ENCODE measurements at regions not wholly inside any gene's neighbourhood (a gene's known extent, or its start where the extent isn't known, plus 50 kb on each side); places are given as distances from the start of the nearest gene placed in this dataset.

DNA sequence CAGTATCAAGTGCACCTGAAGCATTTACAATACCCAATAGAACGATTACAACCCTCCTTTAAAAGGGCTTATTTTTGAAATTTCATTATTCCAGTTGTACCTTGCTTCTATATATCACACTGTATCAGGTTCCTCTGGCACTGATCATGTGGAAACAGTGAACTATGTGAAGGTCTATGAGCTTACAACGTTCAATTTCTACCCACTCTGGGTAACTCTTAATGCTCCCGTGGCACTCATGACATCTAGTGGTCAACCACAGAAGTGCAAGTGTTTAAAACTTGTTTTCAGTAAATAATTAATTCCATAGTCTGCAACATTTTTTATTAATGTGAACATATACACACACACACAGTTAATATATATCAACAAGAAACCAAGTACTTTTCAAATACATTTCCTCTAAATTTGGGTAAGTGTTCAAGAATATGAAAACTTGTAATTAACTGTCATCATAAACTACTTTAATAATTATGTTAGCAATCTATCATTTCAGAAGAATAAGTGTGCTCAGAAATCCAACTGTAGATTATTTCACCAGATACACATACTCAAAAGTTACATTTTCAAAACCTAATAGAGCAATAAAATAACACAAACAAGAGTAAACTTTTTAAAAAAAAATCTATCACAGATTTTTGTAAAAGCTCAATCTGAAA is 61.0 kb downstream of the MPP7 start:
- TF ChIP-seq, protein P1, sequence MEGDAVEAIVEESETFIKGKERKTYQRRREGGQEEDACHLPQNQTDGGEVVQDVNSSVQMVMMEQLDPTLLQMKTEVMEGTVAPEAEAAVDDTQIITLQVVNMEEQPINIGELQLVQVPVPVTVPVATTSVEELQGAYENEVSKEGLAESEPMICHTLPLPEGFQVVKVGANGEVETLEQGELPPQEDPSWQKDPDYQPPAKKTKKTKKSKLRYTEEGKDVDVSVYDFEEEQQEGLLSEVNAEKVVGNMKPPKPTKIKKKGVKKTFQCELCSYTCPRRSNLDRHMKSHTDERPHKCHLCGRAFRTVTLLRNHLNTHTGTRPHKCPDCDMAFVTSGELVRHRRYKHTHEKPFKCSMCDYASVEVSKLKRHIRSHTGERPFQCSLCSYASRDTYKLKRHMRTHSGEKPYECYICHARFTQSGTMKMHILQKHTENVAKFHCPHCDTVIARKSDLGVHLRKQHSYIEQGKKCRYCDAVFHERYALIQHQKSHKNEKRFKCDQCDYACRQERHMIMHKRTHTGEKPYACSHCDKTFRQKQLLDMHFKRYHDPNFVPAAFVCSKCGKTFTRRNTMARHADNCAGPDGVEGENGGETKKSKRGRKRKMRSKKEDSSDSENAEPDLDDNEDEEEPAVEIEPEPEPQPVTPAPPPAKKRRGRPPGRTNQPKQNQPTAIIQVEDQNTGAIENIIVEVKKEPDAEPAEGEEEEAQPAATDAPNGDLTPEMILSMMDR (IDR thresholded peaks at IDR 0.05; ENCODE audit: low read depth, low read length, poor library complexity, severe bottlenecking): peak; percentile 88
- no peak for TF ChIP-seq EZH2phosphoT487 (IDR thresholded peaks at IDR 0.05; ENCODE audit: borderline replicate concordance, low read length)
